ENCODE measurements at regions not wholly inside any gene's neighbourhood (a gene's known extent, or its start where the extent isn't known, plus 50 kb on each side); places are given as distances from the start of the nearest gene placed in this dataset.
"Not testable (repeated sequence)": the region's sequence is repeated elsewhere in the genome, so short reads cannot be mapped to it uniquely, and the experiment has no call there.

DNA sequence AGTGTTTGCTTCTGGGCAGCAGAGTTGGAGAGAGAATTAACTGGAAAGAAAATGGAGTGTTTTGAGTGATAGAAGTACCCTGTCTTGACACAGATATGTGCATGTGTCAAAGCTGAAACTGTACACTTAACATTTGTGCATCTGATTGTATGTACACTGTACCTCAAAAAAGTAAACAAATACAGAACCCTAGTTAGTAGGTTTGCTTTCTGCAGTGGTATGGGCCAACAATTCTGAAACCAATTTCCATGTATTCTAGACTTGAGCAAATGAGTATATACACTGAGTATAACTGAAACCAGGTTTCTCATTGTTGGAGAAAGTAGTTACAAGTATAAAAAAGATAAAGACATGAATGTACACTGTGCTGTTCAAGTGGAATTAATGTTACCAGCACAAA lies 52.4 kb downstream of the ELAPOR2 start:
- DNase-seq (ENCODE audit: extremely low read depth, low read depth, low spot score), result no peak

DNA sequence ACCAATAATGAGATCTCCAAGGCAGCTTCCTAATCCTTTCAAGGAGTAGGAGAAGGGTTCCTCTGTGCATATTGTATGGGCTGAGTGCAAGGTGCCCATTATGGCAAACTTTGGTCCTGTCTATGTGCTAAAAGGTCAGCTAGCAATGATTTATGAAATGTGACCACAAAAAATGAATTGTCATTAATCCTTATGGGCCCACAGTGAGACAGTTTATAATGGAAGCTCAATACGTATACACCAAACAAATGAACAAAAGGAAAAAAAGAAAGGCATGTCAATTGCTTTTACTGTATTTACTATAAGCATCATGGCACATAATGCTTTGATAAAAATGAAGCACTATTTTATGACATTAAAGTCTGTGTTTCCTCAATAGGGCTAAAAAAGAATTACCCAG lies 54.5 kb downstream of the ELAPOR2 start:
- no peak for DNase-seq (ENCODE audit: extremely low read depth, low read depth, low spot score)

DNA sequence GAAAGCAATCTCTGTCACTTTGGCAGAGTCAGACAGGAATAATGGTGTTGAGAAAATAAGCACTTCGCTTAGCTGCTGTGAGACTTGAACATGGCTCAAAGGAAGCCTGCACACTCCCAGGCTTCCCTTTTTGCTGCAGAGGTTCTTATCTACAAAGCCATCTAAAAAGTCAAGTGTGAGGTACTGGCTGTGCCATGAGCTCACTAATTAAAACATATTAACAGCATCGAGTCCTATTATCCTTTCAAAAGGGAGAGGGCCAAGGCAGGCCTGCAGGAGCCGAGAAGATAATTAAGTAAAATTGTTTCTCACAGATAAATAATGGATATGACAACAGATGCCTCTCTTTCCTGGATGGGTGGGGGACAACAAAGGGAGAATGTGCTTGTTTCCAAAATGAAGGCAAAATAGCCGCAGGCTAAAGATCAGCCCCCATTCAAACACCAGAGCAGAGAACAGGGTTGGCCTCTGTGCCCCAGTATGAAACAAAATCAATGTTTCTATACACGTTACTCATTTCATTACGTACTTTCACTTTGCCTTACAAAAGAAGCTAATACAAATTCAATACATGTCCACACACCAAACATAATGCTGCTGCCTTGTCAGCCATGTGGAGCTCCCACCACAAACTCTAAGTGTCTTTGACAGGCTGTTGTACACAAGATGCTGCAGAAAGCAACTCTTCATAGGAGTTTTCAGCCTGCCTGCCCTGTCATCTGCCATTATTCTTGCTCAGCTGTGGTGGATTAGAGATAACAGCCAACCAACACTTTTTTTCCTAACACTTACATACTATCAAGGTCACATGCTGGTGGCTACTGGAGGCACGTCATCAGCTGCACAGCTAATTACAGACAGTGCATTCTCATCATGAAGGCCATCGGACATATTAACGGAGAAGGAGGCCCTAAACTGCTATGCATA lies 55.3 kb downstream of the ELAPOR2 start:
- DNase-seq (ENCODE audit: extremely low read depth, low read depth, low spot score), result no peak

DNA sequence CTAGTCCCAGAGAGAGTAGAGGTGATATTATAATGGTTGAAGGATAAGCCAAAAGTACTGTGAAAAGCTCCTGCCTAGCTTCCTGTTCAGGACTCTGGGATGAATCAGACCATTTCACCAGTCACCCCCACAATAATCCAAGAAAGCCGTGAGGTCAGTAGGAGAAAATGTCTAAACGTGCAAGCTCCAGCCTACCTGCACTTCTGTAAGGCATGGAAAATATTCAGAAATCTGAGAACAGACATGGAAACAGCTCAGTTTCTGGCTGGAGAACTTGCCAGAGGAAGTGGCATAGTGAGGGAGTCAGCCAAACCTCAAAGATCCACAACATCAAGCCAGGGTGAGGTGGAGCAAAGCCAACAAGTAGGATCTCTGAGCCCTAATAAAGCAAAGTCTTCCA lies 58.2 kb downstream of the ELAPOR2 start:
- no peak for DNase-seq (ENCODE audit: extremely low read depth, low read depth, low spot score)

DNA sequence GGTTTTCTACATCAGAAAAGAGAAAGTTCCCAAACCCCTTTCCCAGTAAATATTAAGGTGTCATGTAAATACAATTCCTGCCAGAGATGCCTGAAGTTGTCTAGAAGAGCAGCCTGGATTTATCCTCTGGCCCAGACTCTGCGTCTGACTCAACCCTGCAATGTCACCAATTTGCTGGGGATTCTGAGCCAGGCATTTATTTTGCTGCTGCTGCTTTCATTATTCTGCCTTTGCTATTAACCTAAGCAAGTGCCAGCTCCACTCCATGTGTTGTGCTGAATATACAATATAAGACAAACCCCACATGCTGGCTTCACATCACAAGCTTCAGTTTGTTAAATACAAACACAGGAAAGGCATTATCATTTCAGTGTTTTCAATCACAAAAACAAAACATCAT lies 59.1 kb downstream of the ELAPOR2 start:
- no peak for DNase-seq (ENCODE audit: extremely low read depth, low read depth, low spot score)

DNA sequence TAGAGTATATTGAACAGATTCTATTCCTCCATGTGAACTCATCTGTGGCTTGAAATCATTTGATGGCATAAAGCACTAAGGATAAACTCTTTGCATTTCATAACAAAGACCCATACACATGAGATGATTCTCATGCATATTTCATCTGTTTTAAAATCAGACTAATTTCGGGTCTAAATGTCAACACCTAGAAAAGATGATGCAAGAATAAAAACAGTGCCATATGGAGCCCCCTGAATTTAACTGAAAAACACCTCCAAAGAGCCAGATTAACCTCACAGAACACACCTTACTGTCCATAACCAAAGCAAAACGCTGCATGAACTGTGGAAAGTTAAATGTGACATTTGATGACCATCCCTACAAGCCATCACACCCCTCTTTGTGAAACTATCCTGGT lies 59.7 kb downstream of the ELAPOR2 start:
- no peak for DNase-seq (ENCODE audit: extremely low read depth, low read depth, low spot score)

DNA sequence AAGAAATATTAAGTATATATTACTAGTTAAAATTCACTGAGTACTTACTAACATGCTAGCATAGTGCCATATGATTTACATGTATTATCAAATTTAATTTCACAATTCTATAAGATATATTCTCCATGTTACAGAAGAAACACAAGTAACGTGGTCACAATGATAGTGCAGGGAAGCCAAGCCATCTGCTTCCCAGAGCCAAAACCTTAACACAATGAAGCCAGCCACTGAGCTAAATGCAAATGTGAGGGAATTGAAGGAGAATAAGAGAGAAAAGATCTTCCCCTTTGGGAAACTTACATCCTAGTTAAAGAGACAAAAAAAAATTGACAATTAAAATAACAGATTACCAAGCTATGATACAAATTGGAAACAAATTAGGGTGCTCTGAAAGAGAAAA lies 63.6 kb downstream of the ELAPOR2 start:
- no peak for DNase-seq (ENCODE audit: extremely low read depth, low read depth, low spot score)

DNA sequence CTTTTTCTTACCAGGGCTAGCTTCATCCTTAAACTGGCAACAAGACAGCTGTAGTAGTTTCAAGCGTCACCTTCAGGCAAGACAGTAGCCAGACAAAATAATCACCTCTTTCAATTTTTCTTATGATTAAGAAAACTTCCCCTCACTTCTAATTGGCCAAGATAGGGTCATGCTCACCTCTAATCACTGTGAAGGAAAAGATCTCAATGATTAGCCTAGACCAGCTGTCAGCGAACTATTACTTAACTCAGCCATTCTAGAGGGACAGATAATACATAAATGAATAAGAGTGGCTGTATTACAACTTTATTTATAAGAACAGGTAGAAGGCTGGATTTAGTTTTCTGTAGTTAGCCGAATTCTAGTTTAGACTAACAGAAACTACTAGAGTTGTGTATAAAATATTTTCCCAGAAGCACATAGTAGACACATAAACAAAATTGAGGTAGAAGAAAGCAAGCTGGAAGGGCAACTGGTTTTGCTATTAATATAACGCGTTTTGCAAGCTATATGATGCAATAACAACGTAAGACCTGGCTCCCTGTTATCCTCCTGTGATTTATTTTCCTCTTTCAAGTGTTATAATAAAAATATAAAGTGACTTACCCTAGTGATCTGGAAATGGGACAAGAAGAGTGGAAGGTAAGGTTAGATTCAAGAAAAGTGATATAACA lies 64.3 kb downstream of the ELAPOR2 start:
- no peak for DNase-seq (ENCODE audit: extremely low read depth, low read depth, low spot score)

DNA sequence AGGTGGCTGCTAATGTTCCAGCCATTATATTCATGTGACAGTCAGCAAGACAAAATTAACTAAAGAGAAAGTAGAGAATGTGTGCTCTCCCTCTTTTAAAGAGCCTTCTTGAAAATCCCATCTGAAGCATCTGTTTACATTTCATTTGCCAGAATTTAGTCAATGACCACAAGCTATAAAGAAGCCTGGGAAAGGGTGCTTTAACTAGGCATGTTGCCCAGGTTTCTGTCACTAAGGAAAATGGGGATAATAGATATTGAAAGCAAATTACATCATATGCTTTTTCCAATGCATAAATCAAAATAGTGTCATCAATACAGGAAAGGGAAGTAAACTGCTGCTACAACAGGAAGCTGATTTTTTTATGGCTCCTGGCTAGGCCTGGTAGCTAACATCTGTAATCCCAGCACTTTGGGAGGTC lies 67.7 kb downstream of the ELAPOR2 start:
- DNase-seq (ENCODE audit: extremely low read depth, low read depth, low spot score), result peak; percentile 65

DNA sequence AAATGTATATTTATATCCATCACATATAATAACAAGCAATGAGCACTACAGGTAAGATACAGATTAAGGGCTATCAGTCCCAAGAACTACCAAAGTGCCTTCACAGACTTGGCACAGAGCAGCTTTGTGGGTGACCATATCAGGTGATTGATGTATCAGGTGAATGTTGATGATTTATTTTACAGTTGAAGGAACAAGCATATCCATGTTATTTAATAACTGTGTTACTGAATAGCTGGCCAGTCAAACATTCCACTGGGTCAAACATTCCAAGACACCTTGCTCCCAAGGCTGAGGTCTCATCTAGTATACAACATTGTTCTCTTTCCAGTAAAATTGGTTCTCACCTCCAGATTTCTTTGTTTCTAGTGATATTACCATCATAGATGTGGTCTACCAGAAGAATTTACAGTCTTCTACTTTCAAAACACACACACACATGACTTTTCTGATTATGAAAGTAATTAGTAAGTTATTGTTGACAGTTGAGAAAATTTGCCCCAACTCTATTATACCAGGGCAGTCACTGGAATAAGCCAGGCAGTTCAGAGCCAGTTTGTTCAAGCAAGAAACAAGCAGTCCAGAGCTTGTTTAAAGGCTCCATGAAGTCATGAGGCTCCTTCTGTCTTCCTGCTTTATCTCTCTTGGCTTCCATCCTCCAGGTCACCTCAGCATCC lies 68.2 kb downstream of the ELAPOR2 start:
- DNase-seq (ENCODE audit: extremely low read depth, low read depth, low spot score), result no peak

DNA sequence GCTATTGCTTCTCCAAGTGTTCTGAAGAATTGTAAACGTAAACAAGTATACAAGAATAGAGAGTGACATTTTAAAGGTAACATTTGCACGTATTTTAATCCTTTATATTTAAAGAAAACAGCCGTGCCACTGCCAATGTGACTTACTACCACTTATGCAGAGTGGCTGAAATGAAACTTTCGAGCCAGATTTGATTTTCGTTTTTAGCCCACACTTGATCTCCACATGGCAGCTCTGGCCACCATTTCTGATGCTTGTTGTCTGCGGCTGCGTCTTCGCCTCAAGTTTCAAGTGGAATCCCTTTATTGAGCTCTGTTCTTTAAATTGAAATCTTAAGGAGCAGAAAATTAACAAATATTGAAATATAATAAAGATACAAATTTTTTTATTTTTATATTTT lies 70.0 kb downstream of the ELAPOR2 start:
- no peak for DNase-seq (ENCODE audit: extremely low read depth, low read depth, low spot score)

DNA sequence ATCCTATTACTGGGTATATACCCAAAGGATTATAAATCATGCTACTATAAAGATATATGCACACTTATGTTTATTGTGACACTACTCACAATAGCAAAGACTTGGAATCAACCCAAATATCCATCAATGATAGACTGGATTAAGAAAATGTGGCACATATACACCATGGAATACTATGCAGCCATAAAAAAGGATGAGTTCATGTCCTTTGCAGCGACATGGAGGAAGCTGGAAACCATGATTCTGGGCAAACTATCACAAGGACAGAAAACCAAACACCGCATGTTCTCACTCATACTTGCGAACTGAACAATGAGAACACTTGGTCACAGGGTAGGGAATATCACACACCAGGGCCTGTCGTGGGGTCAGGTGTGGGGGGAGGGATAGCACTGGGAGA lies 71.6 kb downstream of the ELAPOR2 start:
- not testable (repeated sequence) for DNase-seq (ENCODE audit: extremely low read depth, low read depth, low spot score)

DNA sequence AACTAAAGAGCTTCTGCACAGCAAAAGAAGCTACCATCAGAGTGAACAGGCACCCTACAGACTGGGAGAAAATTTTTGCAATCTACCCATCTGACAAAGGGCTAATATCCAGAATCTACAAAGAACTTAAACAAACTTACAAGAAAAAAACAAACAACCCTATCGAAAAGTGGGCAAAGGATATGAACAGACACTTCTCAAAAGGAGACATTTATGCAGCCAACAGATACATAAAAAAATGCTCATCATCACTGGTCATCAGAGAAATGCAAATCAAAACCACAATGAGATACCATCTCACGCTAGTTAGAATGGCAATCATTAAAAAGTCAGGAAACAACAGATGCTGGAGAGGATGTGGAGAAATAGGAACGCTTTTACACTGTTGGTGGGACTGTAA lies 72.1 kb downstream of the ELAPOR2 start:
- not testable (repeated sequence) for DNase-seq (ENCODE audit: extremely low read depth, low read depth, low spot score)

DNA sequence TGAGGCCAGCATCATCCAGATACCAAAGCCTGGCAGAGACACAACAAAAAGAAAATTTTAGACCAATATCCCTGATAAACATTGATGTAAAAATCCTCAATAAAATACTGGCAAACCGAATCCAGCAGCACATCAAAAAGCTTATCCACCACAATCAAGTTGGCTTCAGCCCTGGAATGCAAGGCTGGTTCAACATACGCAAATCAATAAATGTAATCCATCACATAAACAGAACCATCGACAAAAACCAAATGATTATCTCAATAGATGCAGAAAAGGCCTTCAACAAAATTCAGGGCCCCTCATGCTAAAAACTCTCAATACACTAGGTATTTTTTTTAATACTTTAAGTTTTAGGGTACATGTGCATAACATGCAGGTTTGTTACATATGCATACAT lies 74.1 kb downstream of the ELAPOR2 start:
- not testable (repeated sequence) for DNase-seq (ENCODE audit: extremely low read depth, low read depth, low spot score)

DNA sequence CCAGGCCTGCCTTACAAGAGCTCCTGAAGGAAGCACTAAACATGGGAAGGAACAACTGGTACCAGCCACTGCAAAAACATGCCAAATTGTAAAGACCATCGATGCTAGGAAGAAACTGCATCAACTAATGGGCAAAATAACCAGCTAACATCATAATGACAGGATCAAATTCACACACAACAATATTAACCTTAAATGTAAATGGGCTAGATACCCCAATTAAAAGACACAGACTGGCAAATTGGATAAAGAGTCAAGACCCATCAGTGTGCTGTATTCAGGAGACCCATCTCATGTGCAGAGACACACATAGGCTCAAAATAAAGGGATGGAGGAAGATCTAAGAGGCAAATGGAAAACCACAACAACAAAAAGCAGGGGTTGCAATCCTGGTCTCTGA lies 75.8 kb downstream of the ELAPOR2 start:
- DNase-seq (ENCODE audit: extremely low read depth, low read depth, low spot score), result not testable (repeated sequence)

DNA sequence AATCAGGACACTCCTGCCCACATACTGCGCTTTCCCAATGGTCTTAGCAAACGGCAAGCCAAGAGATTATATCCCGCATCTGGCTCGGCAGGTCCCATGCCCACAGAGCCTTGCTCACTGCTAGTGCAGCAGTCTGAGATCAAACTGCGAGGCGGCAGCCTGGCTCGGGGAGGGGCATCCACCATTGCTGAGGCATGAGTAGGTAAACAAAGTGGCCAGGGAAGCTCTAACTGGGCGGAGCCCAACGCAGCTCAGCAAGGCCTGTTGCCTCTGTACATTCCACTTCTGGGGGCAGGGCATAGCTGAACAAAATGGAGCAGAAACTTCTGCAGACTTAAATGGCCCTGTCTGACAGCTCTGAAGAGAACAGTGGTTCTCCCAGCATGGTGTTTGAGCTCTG lies 77.5 kb downstream of the ELAPOR2 start:
- DNase-seq (ENCODE audit: extremely low read depth, low read depth, low spot score), result not testable (repeated sequence)

DNA sequence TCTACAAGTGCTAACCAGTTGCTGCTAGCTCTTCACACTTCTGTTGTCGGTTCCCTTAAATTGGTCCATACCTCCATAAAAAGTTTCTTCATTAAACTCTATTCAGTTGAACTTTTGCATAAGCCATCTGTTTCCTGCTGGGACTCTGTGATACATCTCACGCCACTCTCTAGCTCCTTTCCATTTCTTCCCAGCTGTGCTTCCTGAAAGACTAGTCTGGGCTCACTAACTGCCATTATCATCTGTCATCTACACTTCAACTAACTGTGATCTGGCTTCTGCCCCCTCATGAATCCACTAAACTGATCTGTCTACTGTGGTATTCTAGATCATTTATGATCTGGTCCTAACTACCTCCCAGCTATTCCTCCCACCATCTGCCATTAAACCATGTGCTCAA lies 78.3 kb downstream of the ELAPOR2 start:
- no peak for DNase-seq (ENCODE audit: extremely low read depth, low read depth, low spot score)

DNA sequence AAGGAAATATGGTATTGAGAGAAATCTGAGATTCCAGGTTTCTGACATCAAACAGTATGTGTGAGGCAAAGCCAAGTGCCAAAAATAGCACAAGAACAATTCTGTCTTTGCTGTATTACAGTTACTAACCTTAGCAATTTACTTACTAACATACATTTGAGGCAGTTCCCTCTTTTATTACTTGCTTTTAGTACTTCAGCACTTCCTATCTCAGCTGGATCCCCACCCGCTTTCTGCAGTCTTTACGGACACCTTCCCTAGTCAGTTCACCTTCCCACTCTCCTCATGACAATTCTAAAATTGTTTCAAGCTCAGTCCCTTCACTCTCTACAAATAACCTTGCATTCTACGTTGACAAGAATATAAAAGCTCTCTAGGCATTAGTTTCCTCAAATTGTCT lies 79.2 kb downstream of the ELAPOR2 start:
- no peak for DNase-seq (ENCODE audit: extremely low read depth, low read depth, low spot score)

DNA sequence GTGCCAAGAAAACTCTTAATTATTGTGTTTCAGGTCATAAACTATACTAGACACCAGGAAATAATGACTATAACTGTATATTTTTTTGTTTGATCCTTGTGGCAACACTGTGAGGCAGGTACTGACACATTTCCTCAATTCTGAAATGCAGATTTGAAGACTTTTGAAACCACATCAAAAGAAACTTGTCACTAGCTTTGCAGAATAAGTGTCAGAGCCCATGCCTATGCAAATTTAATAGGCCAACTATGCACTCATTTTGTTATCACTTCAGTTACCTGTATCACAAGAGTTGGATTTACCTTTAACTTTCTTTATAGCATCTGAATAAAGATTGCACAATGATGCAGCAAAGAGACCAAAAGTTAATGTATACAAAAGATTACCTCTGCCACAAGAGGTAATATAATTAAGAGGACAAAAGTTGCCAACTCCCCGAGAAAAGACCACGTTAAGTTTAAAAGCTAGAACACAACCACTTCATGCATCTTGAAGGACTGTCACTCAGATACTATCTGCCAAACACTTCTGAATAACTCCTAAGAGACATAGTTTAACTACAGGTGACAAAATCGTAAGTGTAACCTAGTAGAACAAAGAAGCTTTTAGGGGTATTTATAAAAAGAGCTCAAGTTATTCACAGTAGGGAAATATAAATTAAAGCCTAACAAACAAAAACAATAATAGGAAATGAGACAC lies 80.5 kb downstream of the ELAPOR2 start:
- DNase-seq (ENCODE audit: extremely low read depth, low read depth, low spot score), result no peak

DNA sequence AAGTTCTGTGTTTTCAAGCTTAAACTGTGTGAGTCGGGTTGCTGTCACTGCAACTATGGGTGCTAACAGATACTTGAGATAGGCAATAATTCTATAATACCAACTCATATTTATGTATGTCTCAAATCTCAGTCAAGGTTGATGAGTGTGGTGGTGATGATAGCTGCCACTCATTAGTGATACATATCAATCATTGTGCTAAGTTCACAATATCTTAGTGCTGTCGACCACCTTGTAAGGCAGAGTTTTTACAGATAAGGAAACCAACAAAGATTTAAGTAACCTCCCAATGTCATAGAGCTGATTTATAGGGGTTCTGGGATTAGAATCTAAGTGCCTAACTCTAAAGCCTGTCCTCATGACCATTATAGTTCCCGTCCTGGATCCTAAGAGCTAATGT lies 82.5 kb downstream of the ELAPOR2 start:
- no peak for DNase-seq (ENCODE audit: extremely low read depth, low read depth, low spot score)

DNA sequence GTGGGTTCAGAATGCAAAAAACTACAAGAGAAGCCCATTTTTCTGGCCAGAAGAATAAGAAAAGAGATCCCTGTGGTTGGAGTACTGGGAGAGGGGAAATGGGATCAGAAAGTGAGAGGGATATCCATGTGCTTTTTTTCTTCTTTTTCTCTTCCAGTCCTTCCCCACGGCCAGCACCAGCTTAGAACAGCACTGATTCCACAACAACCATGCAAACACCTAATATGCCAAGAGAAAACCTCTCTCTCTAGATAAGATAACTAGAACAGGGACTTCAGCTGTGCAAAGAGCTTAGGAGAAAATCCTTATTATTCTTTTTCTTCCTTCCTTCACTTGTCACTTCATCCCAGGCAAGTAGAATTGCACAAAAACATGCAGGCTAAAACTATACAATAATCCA lies 83.5 kb downstream of the ELAPOR2 start:
- DNase-seq (ENCODE audit: extremely low read depth, low read depth, low spot score), result no peak
